Midbrain (tissue), 1 donor: ENCODE measurements at regions not wholly inside any gene's neighbourhood (a gene's known extent, or its start where the extent isn't known, plus 50 kb on each side); places are given as distances from the start of the nearest gene placed in this dataset.
"Not testable (repeated sequence)": the region's sequence is repeated elsewhere in the genome, so short reads cannot be mapped to it uniquely, and the experiment has no call there.

ENCODE experiments used
- DNase-seq: peaks from one replicate; lab custom pipeline; 2025; lab: John Stamatoyannopoulos, UW

GRCh38 chr4:118410138-118410537 is 57.3 kb upstream of the PRSS12 start:
- no peak for DNase-seq

- no peak for DNase-seq
Observed at GRCh38 chr4:118417325-118417724, 64.5 kb upstream of the PRSS12 start.

- DNase-seq = not testable (repeated sequence)
Observed at GRCh38 chr4:118417800-118418199, 65.0 kb upstream of the PRSS12 start.

GRCh38 chr4:118418396-118418795 is 65.6 kb upstream of the PRSS12 start:
- DNase-seq = not testable (repeated sequence)

GRCh38 chr4:118419626-118420025 is 66.8 kb upstream of the PRSS12 start:
- not testable (repeated sequence) for DNase-seq

- DNase-seq = not testable (repeated sequence)
Observed at GRCh38 chr4:118424062-118424461, 71.3 kb upstream of the PRSS12 start.

GRCh38 chr4:118428881-118429280 is 76.1 kb upstream of the PRSS12 start:
- not testable (repeated sequence) for DNase-seq

- DNase-seq = not testable (repeated sequence)
Observed at GRCh38 chr4:118432359-118432758, 79.6 kb upstream of the PRSS12 start.

- not testable (repeated sequence) for DNase-seq
Observed at GRCh38 chr4:118433612-118434375, 81.0 kb upstream of the PRSS12 start.

- not testable (repeated sequence) for DNase-seq
Observed at GRCh38 chr4:118435415-118435814, 82.6 kb upstream of the PRSS12 start.

- DNase-seq = not testable (repeated sequence)
Observed at GRCh38 chr4:118442115-118442837, 89.5 kb upstream of the PRSS12 start.

- DNase-seq = not testable (repeated sequence)
Observed at GRCh38 chr4:118447397-118447796, 94.6 kb upstream of the PRSS12 start.

- not testable (repeated sequence) for DNase-seq
Observed at GRCh38 chr4:118454857-118455256, 102.1 kb upstream of the PRSS12 start.

- DNase-seq = not testable (repeated sequence)
Observed at GRCh38 chr4:118461435-118461834, 108.6 kb upstream of the PRSS12 start.

- not testable (repeated sequence) for DNase-seq
Observed at GRCh38 chr4:118465831-118466230, 113.0 kb upstream of the PRSS12 start.

- not testable (repeated sequence) for DNase-seq
Observed at GRCh38 chr4:118474001-118474626, 121.3 kb upstream of the PRSS12 start.

GRCh38 chr4:118474771-118475170 is 122.0 kb upstream of the PRSS12 start:
- DNase-seq = not testable (repeated sequence)

GRCh38 chr4:118475901-118476300 is 123.1 kb upstream of the PRSS12 start:
- DNase-seq = not testable (repeated sequence)

GRCh38 chr4:118477826-118478225 is 125.0 kb upstream of the PRSS12 start:
- DNase-seq = not testable (repeated sequence)

GRCh38 chr4:118485801-118486314 is 133.1 kb upstream of the PRSS12 start:
- not testable (repeated sequence) for DNase-seq

- DNase-seq = not testable (repeated sequence)
Observed at GRCh38 chr4:118492963-118493362, 140.2 kb upstream of the PRSS12 start.

- not testable (repeated sequence) for DNase-seq
Observed at GRCh38 chr4:118494437-118494836, 141.6 kb upstream of the PRSS12 start.
